Cardiac fibroblast (primary cell): ENCODE measurements at regions not wholly inside any gene's neighbourhood (a gene's known extent, or its start where the extent isn't known, plus 50 kb on each side); places are given as distances from the start of the nearest gene placed in this dataset.

Experiments
- DNase-seq, 2 donors: peaks; one replicate each; pipeline versions ENCODE4 v3.0.0 to v3.0.0-alpha.2; 2010; ENCODE audit warnings: low read depth in 2 of 2
- H3K4me3 ChIP-seq, 2 donors: replicated peaks in 1 of 2; 1 replicate in 1 of 2; 2 replicates in 1 of 2; pipeline ENCODE4 v1.5.1; 2011; ENCODE audit warnings: low read depth in 2 of 2, low read length in 2 of 2, mild to moderate bottlenecking in 2 of 2, moderate library complexity in 1 of 2
- CTCF ChIP-seq: IDR thresholded peaks from one replicate; pipeline ENCODE4 v1.5.1; 2011; ENCODE audit warnings: low read depth, mild to moderate bottlenecking, low read length, inconsistent platforms

- no peak for DNase-seq
- H3K4me3 ChIP-seq, result no peak overlapping the region
- no peak for TF ChIP-seq CTCF
Observed at GRCh38 chr2:190809876-190810525, 70.6 kb upstream of the GLS start.

- no peak for TF ChIP-seq CTCF
- no peak for DNase-seq
- no peak overlapping the region for H3K4me3 ChIP-seq
Observed at GRCh38 chr2:190810981-190811587, 69.5 kb upstream of the GLS start.

GRCh38 chr2:190811811-190812210 is 68.8 kb upstream of the GLS start:
- DNase-seq, result no peak
- no peak for TF ChIP-seq CTCF
- no peak overlapping the region for H3K4me3 ChIP-seq

GRCh38 chr2:190812506-190813294 is 67.9 kb upstream of the GLS start:
- H3K4me3 ChIP-seq, result no peak overlapping the region
- no peak for TF ChIP-seq CTCF
- peak; percentile 22 to 81 for DNase-seq

GRCh38 chr2:190815226-190815625 is 65.4 kb upstream of the GLS start:
- TF ChIP-seq CTCF, result no peak
- no peak for DNase-seq
- no peak overlapping the region for H3K4me3 ChIP-seq

- no peak for TF ChIP-seq CTCF
- H3K4me3 ChIP-seq, result no peak overlapping the region
- no peak for DNase-seq
Observed at GRCh38 chr2:190817082-190817481, 63.5 kb upstream of the GLS start.
